Cerebellar cortex (tissue), 1 donor: ENCODE measurements at regions not wholly inside any gene's neighbourhood (a gene's known extent, or its start where the extent isn't known, plus 50 kb on each side); places are given as distances from the start of the nearest gene placed in this dataset.
A peak's percentile ranks its signal among the peaks of the same experiment; 100 is the strongest.

Experiments used
- DNase-seq: peaks from one replicate; pipeline ENCODE4 v3.0.0-alpha.2; 2015; ENCODE audit warnings: low spot score

- no peak for DNase-seq
Measured at GRCh38 chr9:82495884-82496777, 507.6 kb downstream of the SPATA31D1 start.

DNA sequence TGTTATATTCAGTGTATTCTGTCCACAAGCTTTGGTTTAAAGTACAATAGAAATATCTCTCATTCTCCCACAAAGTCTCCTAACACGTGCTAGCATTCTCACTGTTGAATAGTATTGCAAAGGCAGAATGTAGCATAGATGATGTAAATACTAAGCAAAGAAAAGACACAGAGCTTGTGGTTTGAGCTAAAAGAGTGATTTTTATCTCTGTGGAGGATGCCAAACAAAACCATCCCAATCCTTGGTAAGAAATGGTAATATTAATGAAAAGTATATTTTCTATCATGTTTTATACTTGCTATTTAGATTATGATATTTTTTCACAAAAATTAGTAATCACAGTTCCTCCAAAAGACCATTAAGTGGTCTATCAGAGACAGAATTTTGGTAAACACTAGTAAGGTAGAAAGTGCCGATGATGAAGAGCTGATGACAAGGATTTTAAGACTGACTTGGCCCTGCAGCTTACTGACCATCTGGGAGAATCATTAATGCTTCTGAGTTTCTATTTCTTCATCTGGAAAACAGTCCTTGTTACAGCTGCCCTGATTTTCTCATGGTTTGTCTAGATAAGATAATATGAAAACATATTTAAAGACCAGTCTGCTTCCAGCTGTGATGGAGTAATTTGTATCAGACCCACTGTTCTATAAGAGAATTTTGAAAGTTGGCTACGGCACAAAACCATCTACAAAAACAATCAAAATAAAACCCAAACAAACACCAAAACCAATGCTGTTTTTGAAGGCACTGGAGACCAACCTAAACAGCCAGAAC lies 510.2 kb downstream of the SPATA31D1 start:
- DNase-seq: no peak

GRCh38 chr9:82499337-82499736 lies 510.8 kb downstream of the SPATA31D1 start:
- DNase-seq: no peak

- no peak for DNase-seq
Measured at GRCh38 chr9:82504620-82505019, 516.0 kb downstream of the SPATA31D1 start.

DNA sequence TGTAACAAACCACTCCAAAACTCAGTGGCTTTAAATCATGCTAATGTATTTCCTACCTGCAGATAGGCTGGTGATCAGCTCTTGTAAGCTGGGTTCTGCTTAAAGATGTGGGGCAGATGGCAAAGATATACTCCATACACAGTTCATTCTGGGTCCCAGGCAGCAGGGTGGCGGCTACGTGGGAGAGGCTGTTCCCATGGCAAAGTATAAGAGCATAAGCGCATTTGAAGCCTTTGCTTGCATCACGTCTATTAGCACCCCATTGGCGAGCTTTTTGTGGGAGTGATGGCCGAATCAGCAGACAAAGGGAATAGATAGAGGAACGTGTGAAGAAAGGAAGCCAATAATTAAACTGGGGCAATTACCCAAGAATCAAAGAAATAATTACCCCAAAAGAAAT lies 523.1 kb downstream of the SPATA31D1 start:
- DNase-seq: no peak

- no peak for DNase-seq
Measured at GRCh38 chr9:82512728-82513127, 524.2 kb downstream of the SPATA31D1 start.

GRCh38 chr9:82513242-82513751 lies 524.7 kb downstream of the SPATA31D1 start:
- DNase-seq: no peak

- no peak for DNase-seq
Measured at GRCh38 chr9:82513976-82514735, 525.6 kb downstream of the SPATA31D1 start.

- no peak for DNase-seq
Measured at GRCh38 chr9:82518868-82519267, 530.3 kb downstream of the SPATA31D1 start.

- DNase-seq: no peak
Measured at GRCh38 chr9:82519332-82519731, 530.8 kb downstream of the SPATA31D1 start.

- no peak for DNase-seq
Measured at GRCh38 chr9:82524407-82524806, 535.8 kb downstream of the SPATA31D1 start.

DNA sequence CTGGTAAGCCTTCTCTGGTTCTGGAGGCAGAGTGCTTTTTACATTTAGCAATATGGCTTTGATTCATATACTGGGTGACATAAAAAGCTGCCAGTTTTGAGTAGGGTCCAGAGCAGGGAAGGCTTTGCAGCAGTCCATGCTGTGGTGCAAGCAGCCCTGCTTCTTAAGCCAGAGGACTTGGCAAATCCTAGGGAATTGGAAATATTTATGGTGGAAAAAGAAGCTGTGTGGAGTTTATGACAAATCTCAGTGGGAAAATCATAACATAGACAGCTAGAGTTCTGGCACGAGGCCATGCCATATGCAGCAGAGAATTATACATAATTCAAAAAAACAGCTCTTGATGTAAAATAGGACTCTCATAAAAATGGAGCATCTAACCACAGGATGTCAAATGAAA lies 536.4 kb downstream of the RASEF start:
- no peak for DNase-seq

DNA sequence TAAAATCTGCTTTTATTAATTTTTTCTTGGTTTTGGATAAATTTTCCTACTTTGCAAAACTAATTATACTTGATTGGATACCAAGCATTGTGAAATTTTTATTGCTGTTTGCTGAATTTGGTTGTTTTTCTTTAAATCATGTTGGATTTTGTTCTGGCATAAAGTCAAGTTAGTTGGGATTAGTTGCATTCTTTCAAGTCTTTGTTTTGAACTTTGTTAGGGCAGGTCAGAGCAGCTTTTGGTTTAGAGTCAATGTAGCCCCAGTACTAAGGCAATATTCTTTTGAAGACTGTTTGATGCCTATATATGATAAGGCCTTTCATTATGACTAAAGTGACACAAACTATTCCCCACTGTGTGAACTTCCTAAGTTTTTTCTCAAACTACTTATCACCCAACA lies 531.1 kb downstream of the RASEF start:
- DNase-seq: no peak

- DNase-seq: peak; percentile 12
Measured at GRCh38 chr9:82532504-82533180, 530.3 kb downstream of the RASEF start.

- DNase-seq: no peak
Measured at GRCh38 chr9:82535432-82535998, 527.4 kb downstream of the RASEF start.

- no peak for DNase-seq
Measured at GRCh38 chr9:82538634-82539033, 524.3 kb downstream of the RASEF start.

DNA sequence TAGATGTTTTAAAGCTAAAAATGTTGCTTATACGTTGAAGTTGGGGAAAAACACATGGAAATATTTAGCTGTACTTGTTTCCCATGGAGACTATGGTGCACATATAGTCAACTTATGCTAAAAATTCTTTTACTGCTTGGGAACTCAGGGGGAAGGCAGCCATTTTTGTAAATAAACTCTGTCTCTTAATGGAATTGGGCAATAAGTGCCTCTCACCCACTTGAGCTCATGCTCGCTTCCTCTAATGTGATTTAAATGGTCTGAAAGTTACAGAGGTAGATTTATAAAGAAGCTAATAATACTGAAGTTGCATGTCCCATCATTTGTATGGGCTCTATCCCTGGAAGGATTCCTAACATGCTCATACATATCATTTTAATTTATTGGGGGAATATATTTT lies 523.8 kb downstream of the RASEF start:
- no peak for DNase-seq

DNA sequence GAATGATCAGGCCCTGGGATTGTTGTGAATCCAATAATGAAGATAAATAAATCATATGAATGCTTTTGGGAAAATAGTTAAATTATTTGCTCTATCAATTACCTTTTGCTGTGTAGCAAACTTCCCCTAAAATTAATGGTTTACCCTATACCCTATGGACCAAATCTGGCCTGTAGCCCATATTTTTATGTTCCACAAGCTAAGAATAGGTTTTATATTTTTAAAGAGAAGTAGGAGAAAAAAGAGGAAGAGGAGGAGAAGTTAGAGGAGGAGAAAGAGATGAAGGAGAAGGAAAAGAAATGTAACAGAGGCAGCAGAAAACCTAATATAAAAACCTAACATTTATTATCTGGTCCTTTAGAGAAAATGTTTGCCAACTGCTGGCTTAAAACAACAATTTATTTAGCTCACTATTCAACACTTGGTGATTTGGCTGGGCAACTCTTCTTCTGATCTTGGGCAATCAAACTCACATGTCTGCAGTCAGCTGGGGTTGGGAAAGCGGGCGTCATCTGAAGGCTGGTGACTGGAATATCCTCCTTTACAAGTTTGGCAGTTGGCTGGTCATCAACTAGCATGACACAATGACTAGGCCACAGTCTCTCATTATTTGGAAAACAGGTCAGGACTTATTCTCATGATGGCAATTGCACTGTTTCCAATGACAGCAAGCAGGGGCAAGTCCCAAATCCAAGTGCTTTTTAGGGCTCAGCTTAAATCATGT lies 522.9 kb downstream of the RASEF start:
- no peak for DNase-seq

GRCh38 chr9:82543726-82544125 lies 519.2 kb downstream of the RASEF start:
- DNase-seq: no peak

DNA sequence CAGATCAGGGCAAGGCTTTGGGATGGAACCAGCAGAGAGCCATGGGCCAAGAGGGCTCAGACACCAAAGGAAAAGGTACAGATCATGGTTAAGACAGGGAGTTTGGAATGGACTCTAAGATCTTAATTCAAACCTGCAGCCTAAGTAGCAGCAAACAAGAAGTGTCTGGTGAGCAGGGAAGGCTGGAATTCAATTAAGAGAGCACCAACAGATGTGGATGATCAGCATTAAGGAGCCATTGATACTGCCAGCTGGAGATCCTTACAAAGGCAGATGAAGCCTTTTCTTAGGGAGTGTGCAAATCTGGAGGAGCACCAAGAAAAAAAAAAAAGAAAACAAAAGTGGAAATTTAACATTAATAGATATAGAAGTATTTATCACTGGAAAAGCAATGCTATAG lies 516.8 kb downstream of the RASEF start:
- no peak for DNase-seq

GRCh38 chr9:82547995-82548394 lies 514.9 kb downstream of the RASEF start:
- no peak for DNase-seq
